ENCODE measurements at regions not wholly inside any gene's neighbourhood (a gene's known extent, or its start where the extent isn't known, plus 50 kb on each side); places are given as distances from the start of the nearest gene placed in this dataset.

DNA sequence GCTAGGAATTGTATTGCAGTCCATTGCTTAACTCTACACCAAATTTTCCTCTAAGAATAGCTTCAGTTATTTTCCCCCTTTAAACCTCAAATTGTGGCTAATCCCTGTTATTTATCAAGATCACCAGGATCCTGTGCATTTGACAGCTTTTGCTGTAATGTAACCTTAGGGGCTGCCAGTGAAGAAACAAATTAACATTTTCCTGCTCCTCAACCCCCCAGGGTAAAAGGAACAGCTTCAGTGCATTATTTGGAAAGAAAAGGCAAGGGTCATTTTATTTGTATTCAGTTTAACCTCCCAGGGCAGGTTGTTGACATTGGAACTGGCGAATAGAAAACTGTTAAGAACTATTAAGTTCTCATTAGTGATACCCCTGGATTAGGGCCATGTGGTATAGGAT lies 57.0 kb downstream of the PCDH20 start:
- Histone ChIP-seq H3K9me3 (no peaks in the 10 kb centered on the region), H3K4me3 (no peak overlapping the region), H3K27ac (no peak overlapping the region), H3K36me3 (no peaks in the 10 kb centered on the region), H3K4me1 (no peaks in the 10 kb centered on the region), H3K27me3 (no peaks in the 10 kb centered on the region)
- WGBS, 2 donors (ENCODE audit: low coverage in 1 of 2), result 25 to 55% methylated on average over 1 of the region's 1 CpG
- no peak for ATAC-seq
- TF ChIP-seq EP300 (IDR thresholded peaks at IDR 0.05) (no peak), POLR2A (IDR thresholded peaks at IDR 0.05) (no peak), POLR2AphosphoS5 (IDR thresholded peaks at IDR 0.05) (no peak)
- TF ChIP-seq, protein P1, sequence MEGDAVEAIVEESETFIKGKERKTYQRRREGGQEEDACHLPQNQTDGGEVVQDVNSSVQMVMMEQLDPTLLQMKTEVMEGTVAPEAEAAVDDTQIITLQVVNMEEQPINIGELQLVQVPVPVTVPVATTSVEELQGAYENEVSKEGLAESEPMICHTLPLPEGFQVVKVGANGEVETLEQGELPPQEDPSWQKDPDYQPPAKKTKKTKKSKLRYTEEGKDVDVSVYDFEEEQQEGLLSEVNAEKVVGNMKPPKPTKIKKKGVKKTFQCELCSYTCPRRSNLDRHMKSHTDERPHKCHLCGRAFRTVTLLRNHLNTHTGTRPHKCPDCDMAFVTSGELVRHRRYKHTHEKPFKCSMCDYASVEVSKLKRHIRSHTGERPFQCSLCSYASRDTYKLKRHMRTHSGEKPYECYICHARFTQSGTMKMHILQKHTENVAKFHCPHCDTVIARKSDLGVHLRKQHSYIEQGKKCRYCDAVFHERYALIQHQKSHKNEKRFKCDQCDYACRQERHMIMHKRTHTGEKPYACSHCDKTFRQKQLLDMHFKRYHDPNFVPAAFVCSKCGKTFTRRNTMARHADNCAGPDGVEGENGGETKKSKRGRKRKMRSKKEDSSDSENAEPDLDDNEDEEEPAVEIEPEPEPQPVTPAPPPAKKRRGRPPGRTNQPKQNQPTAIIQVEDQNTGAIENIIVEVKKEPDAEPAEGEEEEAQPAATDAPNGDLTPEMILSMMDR (IDR thresholded peaks at IDR 0.05), result no peak

DNA sequence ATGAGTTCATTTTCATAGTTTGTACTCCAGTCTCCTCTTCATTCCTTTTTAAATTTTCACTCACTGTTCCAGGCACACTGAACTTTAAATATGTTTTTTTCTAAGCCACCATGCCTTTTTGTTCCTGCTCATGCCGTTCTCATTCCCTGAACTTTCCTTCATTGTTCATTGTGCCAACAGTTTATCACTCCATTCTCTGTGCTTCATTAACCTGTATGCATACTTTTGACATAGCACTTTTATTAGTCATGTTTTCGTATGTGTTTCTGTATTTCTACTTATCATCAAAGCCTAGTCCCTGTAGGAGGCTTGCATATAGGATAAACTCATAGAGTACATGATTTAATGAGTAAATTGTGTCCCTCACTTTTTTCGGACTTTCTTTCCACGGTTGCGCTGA lies 65.3 kb downstream of the PCDH20 start:
- no peak overlapping the region for H3K4me3 ChIP-seq
- H3K9me3 ChIP-seq, result no peaks in the 10 kb centered on the region
- 71 to 85% methylated on average over 5 of the region's 5 CpGs for WGBS, 2 donors (ENCODE audit: low coverage in 1 of 2)
- ATAC-seq, result no peak
- H3K4me1 ChIP-seq, result no peaks in the 10 kb centered on the region
- TF ChIP-seq POLR2A (IDR thresholded peaks at IDR 0.05) (no peak), EP300 (IDR thresholded peaks at IDR 0.05) (no peak), POLR2AphosphoS5 (IDR thresholded peaks at IDR 0.05) (no peak)
- TF ChIP-seq, protein P1 (IDR thresholded peaks at IDR 0.05), result no peak
- no peak overlapping the region for H3K27ac ChIP-seq
- no peaks in the 10 kb centered on the region for H3K27me3 ChIP-seq
- no peaks in the 10 kb centered on the region for H3K36me3 ChIP-seq

DNA sequence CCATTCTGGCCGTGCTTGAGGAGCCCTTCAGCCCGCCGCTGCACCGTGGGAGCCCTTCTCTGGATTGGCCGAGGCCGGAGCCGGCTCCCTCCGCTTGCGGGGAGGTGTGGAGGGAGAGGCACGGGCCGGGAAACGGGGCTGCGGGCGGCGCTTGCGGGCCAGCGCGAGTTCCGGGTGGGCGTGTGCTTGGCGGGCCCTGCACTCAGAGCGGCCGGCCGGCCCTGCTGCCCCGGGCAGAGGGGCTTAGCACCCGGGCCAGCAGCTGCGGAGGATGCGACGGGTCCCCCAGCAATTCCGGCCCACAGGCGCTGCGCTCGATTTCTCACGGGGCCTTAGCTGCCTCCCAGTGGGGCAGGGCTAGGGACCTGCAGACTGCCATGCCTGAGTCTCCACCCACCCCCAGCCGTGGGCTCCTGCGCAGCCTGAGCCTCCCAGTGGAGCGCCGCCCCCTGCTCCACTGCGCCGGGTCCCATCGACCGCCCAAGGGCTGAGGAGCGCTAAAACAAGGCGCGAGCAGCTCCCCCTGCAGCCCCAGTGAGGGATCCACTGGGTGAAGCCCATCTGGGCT lies 76.5 kb downstream of the PCDH20 start:
- Histone ChIP-seq H3K27ac (no peak overlapping the region), H3K4me3 (no peak overlapping the region), H3K36me3 (no peaks in the 10 kb centered on the region), H3K27me3 (no peaks in the 10 kb centered on the region), H3K4me1 (no peaks in the 10 kb centered on the region), H3K9me3 (no peaks in the 10 kb centered on the region)
- WGBS, 2 donors (ENCODE audit: low coverage in 1 of 2), result no CpG with 5 or more reads among the region's 45 CpGs
- ATAC-seq, result no peak
- TF ChIP-seq POLR2A (IDR thresholded peaks at IDR 0.05), result no peak
- no peak for TF ChIP-seq EP300 (IDR thresholded peaks at IDR 0.05)
- TF ChIP-seq, protein P1 (IDR thresholded peaks at IDR 0.05), result no peak
- no peak for TF ChIP-seq POLR2AphosphoS5 (IDR thresholded peaks at IDR 0.05)

DNA sequence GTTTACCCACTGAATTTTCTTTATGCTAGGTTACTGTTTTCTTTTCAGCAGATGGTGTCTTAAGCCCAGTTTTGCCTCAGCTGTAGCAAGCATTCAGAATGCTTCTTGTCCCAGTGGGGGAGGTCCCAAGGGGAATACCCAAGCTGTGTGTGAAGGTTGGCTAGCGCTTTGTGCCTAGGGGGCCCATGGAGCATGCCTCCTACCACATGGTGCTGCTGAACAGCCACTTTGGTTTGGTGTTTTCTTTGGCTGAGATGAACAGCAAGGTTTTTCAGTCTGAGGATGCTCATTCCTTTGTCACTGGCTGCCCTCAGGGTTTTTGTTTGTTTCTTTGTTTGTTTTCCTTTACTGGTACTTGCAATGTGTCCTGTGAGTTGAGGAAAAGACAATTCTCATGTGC lies 99.0 kb downstream of the PCDH20 start:
- Histone ChIP-seq H3K4me1 (no peaks in the 10 kb centered on the region), H3K9me3 (no peaks in the 10 kb centered on the region), H3K27me3 (no peaks in the 10 kb centered on the region), H3K36me3 (no peaks in the 10 kb centered on the region), H3K4me3 (no peak overlapping the region), H3K27ac (no peak overlapping the region)
- ATAC-seq, result no peak
- 70% methylated on average over 1 of the region's 1 CpG; no CpG with 5 or more reads in 1 of the 2 donors for WGBS, 2 donors (ENCODE audit: low coverage in 1 of 2)
- no peak for TF ChIP-seq EP300 (IDR thresholded peaks at IDR 0.05)
- no peak for TF ChIP-seq POLR2AphosphoS5 (IDR thresholded peaks at IDR 0.05)
- TF ChIP-seq, protein P1 (IDR thresholded peaks at IDR 0.05), result no peak
- TF ChIP-seq POLR2A (IDR thresholded peaks at IDR 0.05), result no peak

DNA sequence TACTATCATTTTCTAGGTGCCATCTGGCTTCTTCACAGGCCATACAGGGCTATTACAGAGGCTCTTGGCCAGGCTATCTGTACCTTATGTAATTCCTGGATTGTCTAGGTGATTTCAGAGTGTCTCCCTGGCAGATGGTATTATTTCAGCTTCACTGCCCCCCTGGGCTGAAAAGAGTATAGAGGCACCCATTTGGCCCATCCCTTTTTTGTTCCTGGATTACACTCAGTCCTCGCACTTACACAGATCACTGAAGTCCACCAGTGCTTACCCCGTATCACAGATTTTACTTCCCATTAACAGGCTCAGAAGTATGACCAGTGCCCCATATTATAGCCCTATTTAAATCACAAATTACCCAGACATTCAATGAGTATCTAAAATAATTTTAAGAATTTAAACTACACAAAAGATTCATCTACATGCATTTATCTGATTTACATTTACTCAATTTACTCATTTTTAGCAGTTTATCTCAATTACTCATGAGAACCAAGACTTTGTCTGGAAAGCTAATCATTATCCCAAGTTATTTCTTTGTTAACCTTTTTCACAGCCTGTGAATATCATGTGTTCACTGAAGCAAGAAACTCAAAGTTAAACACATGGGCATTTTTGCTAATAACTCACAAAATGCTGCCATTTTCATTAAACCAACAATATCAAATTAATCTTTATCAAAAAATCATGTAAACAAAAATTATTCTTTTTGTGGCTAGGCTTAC lies 121.0 kb downstream of the PCDH20 start:
- Histone ChIP-seq H3K4me1 (no peaks in the 10 kb centered on the region), H3K4me3 (no peak overlapping the region), H3K27ac (no peak overlapping the region), H3K27me3 (no peaks in the 10 kb centered on the region), H3K36me3 (no peaks in the 10 kb centered on the region), H3K9me3 (peaks cover 0 to 5% (median 0%) of the 10 kb centered on the region in 3 donors)
- no peak for ATAC-seq
- TF ChIP-seq, protein P1 (IDR thresholded peaks at IDR 0.05), result no peak
- no peak for TF ChIP-seq EP300 (IDR thresholded peaks at IDR 0.05)
- no peak for TF ChIP-seq POLR2A (IDR thresholded peaks at IDR 0.05)
- TF ChIP-seq POLR2AphosphoS5 (IDR thresholded peaks at IDR 0.05), result no peak
- WGBS, 2 donors (ENCODE audit: low coverage in 1 of 2), result 88 to 95% methylated on average over 2 of the region's 2 CpGs

All from gastroesophageal sphincter (tissue), 4 donors.